HG03457 (cell line): ENCODE measurements at regions not wholly inside any gene's neighbourhood (a gene's known extent, or its start where the extent isn't known, plus 50 kb on each side); places are given as distances from the start of the nearest gene placed in this dataset.
"Not testable (repeated sequence)": the region's sequence is repeated elsewhere in the genome, so short reads cannot be mapped to it uniquely, and the experiment has no call there.

ENCODE experiments used
- ATAC-seq: cut with Tn5 transposase; IDR thresholded peaks from one replicate; pipeline ENCODE4 v1.9.1; 2021; ENCODE audit warnings: moderate number of reproducible peaks; ENCODE audit not compliant: unreplicated experiment

DNA sequence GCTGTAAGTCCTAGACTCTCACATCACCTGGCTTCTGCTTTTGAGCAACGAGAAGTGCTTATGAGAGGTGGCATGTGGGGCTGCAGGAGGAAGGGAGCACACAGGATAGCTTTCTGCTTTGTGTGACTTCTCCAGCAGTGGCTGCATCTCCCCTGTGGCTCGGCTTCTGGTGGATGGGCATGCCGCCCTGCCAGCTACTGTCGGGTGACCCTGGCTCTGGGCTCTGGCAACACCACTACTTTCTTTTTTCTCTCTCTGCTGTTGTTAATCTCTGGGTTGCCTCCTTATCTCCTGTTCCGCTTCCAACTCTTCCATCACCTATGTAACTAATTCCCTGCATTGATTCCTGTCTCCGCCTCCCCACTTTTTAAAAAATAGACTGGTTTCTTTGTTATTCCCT, 209.1 kb upstream of the DAAM1 start:
- no peak for ATAC-seq

DNA sequence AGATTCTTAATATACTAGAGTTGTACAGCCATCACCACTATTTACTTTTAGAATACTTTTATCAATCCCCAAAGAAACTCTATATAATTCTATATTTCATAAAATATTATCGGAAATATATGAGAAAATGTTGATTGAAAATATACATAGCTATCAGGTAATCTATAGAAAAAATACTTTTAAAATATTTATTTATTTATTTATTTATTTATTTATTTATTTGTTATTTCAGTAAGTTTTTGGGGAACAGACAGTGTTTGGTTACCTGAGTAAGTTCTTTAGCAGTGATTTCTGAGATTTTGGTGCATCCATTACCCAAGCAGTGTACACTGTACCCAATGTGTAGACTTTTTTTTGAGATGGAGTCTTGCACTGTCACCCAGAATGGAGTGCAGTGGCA, 206.6 kb upstream of the DAAM1 start:
- no peak for ATAC-seq

DNA sequence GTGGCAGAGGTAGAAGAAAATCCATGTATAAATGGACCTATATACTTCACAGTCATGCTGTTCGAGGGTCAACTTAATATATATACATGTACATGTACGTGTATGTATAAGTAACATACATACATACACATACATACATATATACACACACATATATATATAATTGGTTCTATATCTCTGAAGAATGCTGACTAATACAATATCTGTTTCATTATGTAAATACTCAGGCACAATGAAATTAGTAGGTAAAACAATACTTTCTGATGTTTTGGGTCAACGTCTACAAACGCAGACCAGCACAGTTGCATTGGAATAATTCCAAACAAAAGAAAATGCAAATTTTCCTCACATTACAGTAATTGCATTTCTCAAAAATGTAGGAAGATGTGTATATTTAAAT, 202.7 kb upstream of the DAAM1 start:
- ATAC-seq = no peak

DNA sequence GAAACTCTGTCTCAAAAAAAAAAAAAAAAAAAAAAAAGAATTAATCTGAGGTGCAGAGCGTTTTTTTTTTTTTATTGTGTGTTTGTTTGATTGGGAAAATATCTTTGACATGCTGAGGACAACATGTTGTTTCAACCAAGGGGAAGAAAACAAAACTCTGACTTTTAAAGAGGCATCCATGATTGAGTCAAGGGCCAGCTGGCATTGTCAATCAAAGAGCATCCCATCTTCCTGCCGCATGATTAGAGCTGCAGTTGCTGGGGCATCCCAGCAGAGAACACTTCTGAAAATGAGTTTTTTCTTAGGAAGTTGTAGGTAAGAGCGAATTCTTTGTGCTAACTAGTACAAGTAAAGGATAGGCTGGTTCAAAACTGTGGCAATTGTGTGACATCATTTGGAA, 200.9 kb upstream of the DAAM1 start:
- ATAC-seq = no peak

DNA sequence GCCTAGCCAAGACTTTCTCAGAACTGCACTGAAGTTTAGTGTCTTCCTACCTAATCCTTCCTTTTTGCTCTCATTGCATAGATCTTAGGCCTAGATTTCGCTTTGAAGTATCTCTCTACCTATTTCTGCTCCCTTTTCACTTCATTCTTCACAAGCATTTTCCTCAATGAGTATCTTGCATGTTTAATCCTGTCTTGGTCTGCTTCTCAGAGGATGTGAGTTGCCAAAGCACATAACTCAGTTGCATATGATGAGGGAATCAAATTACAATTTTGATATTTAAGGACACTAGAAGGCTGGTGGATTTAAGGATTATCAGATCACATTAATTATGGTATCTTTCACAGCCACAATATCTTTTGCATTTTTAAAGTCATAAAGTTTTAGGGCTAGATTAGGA, 195.5 kb upstream of the DAAM1 start:
- ATAC-seq = no peak

DNA sequence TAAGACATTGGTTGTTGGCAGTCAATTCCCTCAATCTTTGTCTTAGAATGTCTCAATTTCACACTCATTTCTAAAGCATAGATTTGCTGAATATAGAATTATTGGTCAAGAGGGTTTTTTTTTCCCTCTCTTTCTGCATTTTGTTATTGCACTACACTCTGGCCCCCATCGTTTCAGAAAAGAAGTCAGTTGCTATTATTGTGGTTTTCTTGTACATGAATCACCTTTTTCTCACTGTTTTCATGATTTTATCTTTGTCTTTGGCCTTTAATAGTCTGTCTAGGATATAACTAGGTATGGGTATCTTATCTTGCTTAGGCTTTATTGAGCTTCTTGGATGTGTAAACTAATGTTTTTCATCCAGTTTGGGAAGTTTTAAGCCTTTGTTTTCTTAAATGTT, 194.3 kb upstream of the DAAM1 start:
- no peak for ATAC-seq

DNA sequence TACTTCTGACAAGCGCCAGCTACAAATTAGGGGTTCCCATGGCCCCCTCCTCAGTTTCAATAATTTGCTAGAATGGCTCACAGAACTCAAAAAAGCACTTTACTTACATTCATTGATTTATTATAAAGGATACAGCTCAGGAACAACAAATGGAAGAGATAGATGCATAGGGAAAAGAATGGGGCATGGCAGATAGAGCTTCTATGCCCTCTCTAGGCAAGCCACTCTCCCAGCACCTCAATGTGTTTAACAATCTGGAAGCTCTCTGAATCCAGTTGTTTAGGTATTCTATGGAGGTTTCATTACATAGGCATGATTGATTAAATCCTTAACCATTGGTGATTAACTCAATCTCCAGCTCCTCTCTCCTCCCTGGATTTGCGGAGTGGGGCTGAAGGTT, 184.5 kb upstream of the DAAM1 start:
- no peak for ATAC-seq

DNA sequence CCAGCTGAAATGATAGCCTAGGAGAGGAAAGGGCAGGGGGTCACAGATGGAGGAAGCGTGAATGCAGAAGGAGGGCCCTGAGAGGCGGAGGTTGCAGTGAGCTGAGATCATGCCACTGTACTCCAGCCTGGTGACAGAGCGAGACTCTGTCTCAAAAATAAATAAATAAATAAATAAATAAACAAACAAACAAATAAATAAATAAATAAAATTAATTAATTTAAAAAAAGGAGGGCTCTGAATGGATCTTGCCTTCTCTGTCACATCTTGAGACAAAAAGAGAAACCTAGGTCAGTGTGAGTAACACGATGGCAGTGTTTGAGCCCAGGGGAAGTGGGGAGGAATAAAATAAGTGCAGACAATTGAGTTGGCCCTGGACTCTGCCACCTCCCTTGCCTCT, 182.3 kb upstream of the DAAM1 start:
- not testable (repeated sequence) for ATAC-seq

DNA sequence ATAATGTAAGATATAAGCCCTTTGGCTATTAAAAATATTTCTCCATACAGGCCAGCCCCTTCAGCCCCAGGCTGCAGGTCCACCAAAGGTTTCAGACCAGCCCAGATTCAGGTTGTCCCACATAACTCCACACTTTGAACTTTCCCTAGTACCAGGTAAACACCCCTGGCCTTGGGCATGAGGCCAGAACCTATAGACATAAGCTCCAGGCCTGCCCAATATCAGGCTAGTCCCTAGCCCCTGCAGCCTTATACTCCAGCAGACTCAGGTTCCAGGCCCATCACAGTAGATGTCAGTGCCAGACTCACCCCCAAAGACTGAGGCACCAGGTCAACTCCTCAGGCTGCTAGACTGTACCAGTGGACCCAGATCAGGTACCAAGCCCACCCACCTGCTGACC, 178.5 kb upstream of the DAAM1 start:
- ATAC-seq = no peak

DNA sequence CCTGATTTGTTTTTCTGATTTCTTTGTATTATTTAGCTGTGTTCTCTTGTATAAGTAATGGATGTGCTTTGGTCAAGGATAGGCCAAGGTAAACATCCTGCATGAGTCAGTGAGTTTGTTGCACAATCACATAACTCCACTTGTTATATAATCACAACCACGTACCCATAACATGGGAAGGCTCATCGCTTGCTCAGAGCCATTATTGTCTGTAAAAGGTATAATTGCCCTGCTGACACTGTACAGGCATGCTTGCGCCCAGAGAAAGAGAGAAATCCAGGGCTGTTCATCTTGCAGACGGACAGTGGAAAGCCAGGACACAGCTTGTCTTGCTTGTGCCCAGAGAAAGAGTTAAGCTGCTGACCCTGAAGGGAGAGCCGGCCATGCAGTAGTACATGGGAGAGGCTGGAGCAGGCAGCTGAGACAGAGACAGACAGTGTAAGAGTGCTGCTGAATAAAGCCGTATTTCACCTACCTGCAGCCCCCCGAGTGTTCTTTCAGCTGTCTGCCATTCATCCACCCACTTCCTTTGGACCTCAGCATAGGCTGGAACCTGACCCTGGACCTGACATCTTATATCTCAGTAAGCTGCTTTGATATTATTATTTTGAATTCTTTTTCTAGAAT, 174.7 kb upstream of the DAAM1 start:
- ATAC-seq = no peak

DNA sequence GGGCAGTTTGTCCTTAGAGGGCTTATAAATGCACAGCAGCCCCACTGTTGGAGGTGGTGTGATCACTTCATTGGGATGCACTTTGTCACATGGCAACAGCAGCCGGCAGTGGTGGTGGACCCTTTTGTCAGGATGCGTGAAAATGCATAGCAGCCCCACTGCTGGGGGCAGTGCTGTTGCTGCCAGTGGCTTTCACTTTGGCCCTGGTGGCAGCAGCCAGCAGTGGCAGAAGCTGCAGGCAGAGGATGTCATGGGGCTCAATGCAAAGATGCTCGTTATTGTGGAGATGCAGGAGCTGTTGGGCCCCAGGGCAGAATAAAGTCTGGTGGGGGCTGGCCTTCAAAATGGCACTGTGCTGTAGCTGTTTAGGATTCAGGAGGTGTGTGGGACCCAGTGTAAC, 173.0 kb upstream of the DAAM1 start:
- no peak for ATAC-seq

DNA sequence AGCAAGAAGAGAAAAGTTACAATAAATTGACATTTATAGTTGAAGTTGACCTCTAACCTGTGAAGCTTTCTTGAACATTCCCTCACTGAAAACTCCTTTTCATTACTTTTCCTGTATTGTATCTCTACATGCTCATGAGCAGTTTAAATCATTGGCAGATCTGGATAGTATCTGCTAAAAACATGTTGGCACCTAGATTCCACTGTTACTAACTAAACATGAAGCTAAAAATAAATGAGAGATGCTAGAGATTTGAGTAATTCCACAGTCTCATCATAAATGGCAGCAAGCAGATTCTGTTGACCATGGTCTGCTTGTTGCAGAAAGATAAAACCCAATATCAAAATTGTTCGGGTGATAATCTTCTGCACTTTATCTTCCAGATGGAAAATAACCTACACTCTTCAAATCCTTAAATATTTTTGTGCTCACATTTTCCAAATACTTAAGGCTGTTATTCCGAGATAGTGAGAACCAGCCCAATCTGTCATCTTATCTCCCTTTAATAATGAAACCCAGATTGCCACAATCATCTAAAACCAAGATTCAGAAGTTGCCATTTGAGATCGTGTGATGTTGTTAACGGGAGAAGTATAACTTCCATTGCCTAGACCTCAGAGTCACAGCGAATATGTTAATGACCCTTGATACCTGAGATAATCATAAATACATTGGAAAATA, 171.0 kb upstream of the DAAM1 start:
- ATAC-seq = no peak

DNA sequence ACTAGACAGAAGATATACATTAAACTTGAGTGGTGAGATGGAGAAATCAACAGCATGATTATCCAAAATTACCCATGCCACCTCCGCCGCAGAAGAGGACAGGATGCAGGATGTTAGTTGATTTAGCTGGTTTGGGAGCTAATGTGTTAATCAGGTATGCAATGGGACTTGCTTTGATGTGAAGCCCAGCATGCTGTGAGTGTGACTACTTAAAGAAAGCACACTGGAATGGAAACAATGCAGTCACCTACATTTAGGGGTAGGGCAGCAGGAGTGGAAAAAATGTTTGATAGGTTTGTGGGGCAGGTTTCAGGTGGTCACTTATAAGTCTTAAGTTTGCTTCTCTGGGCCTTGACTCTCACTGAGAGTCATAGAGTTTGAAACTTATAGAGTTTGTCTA, 170.0 kb upstream of the DAAM1 start:
- ATAC-seq = no peak

DNA sequence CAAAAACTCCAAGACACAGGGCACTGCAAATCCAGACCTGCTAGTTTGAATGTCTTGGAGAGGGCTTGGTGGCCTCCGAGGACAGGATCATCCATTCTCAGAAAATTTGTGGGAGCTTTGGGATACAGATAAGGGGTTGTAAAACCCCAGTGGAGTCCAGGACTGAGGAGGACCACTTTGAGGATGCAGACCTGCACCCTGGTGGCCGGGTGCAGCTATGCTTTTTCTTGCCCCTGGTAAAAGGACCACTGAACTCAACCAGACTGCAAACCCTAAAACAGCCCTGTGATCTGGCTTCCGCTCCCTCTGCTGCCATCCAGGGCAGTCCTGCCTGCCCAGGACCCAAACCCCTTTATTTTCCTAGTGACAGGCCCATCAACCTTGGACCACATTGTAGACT, 169.5 kb upstream of the DAAM1 start:
- ATAC-seq = no peak

DNA sequence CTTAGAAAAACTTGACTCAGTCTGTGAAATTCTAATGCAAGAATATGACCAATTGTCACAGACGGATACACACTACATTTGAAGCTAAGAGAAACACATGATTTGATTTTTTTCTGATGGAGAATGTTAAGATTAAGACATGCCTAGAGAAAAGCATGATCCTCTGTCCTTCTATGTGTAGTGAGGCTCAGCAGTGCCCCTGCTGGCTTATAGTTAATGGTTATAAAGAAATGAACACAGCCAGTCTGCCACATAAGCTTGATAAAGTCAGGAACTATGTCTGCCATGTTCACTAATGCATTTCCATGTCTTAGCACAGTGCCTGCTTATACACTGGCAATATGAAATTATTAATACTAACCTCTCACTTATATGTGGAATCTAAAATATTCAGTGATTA, 168.1 kb upstream of the DAAM1 start:
- no peak for ATAC-seq

DNA sequence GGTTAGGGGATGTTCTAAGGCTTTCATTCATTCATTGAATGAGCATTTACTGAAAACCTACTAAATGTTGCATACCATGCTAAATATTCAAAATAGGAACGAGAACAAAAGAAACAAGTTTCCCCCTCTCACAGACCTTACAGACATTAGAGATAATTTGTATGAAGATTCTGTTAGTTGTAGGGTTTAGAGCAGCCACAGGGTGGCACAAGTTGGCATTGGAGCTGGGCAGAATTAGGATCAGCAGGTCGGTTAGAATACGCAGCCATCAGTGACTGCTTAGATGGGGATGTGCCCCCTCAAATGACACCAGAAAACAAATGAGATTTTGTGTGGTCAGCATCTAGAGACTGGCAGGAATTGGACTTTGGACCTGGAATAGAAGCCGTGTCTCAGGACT, 166.3 kb upstream of the DAAM1 start:
- no peak for ATAC-seq

DNA sequence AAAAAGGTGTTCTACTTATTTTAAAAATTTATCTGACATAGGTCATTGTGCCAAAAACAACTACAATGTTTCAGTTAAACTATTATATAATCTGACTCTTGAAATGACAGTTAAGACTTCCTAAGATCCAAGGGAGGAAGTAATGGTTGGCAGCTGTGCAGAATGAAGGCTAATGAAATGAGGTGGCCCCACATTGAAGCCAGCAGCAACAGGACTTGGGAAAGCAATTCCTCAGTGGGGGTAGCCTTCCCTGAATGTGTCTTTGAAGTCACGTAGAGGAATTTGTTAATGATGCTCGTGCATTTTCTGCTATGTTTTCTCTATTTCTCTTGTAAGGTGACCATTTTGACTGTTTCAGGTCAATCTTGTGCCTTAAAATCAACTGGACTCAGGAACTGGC, 162.4 kb upstream of the DAAM1 start:
- no peak for ATAC-seq

DNA sequence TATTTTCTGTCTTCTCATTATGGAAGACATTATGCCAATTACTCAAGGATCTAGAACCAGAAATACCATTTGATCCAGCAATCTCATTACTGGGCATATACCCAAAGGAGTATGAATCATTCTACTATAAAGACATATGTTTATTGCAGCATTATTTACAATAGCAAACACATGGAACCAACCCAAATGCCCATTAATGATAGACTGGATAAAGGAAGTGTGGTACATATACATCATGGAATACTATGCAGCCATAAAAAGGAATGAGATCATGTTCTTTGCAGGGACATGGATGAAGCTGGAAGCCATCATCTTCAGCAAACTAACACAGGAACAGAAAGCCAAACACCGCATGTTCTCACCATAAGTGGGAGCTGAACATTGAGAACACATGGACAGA, 161.8 kb upstream of the DAAM1 start:
- not testable (repeated sequence) for ATAC-seq

DNA sequence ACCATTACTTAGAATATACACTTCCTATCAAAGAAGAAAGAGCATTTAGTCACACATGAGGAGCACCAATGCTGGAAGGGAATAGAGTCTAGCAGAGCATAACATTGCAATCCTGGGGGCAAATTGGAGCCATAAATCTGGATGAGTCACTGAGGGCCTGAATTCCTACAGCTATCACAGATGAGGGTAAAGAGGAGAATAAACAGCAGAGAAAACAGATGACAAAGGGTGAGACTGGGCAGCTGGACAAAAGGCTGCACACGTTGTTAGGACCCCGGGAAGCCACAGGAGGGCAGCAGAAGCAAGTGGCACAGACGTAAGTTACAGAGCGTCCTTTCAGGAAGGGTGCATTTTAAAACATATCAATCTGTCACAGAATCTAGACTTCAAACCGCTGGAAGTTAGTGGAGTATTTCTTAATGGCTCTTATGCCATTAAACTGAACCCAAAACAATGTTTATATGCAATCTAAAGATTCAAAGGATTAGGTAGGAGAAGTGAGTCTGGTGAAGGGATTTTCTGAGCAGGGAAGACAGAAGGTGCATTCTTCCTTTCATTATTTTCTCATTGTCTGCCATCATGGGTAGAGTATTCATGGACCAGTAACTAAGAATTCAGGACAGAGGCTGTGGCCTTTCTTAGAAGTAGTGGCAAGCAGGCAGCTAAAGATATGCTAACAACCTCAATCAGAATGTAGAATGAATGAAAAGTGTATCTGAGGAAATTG, 159.8 kb upstream of the DAAM1 start:
- ATAC-seq = no peak

DNA sequence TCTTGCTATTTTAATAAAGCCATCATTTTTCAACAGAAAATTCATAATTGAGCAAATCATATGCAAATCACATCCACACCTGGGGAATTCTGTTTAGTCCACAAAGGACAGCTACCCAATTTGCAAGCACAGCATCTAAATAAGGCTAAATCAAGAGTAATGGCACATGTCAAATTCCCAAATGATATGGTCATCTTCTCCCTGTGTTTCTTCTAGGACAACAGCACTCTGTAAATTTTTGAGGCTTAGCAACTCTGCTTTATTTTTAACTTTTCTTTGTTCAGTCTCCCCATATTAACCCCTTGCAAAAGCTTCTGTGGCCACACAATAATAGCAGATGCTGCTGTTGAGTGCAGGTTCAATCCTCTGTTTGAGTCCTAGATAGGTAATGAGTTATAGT, 155.6 kb upstream of the DAAM1 start:
- no peak for ATAC-seq

DNA sequence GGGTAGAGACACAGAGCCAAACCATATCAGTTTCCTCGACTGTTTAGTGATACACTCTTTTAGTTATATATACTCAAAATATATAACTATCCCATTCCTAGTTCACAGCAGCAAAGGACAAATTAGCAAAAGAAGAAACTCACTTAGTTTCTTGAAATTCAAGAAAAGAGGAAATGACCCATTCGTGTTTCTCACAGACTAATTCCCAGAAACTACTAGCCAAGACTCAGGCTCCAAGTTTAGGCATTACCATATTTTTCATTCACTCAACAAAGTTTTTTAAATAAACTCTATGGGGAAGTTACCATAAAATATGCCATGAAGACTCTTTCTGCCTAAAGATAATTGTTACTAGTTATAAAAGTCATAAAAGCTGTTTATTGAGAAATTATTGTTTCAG, 152.3 kb upstream of the DAAM1 start:
- no peak for ATAC-seq

DNA sequence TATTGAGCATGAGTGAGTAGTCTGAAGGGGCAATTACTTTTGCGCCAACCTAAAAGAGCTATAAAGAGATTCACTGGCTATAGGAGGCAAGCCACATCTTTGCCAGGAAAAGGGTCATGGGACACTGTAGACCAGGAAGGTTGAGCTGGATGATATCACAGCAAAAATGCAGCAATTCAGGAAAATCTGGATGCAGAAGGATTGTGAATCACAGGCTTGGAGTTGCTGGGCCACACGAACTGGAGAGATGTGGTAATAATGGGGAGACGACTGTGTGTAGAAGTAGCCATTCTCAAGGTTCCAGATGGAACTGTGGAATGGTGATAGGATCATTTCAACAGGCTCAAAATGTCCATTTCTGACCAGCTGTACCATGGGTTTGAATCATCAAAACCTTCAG, 151.4 kb upstream of the DAAM1 start:
- ATAC-seq = no peak
